ENCODE measurements at regions not wholly inside any gene's neighbourhood (a gene's known extent, or its start where the extent isn't known, plus 50 kb on each side); places are given as distances from the start of the nearest gene placed in this dataset.

DNA sequence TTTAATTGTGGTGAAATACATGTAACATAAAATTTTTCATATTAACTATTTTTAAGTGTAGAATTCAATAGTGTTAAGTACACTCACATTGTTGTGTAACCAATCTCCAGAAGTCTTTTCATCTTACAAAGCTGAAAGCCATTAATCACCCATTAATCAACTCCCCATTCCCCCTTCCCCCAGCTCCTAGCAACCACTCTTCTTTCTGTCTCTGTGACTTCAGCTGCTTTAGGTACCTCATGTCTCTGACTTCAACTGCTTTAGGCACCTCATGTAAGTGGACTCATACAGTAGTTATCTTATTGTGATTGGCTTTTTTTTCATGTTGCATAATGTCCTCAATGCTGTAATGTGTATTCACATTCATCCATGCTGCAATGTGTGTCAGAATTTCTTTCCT lies 150.8 kb upstream of the NTM start:
- H3K4me1 ChIP-seq = no peaks in the 10 kb centered on the region
- TF ChIP-seq POLR2A (IDR thresholded peaks at IDR 0.05) (no peak), EP300 (IDR thresholded peaks at IDR 0.05) (no peak)
- TF ChIP-seq, protein P1, sequence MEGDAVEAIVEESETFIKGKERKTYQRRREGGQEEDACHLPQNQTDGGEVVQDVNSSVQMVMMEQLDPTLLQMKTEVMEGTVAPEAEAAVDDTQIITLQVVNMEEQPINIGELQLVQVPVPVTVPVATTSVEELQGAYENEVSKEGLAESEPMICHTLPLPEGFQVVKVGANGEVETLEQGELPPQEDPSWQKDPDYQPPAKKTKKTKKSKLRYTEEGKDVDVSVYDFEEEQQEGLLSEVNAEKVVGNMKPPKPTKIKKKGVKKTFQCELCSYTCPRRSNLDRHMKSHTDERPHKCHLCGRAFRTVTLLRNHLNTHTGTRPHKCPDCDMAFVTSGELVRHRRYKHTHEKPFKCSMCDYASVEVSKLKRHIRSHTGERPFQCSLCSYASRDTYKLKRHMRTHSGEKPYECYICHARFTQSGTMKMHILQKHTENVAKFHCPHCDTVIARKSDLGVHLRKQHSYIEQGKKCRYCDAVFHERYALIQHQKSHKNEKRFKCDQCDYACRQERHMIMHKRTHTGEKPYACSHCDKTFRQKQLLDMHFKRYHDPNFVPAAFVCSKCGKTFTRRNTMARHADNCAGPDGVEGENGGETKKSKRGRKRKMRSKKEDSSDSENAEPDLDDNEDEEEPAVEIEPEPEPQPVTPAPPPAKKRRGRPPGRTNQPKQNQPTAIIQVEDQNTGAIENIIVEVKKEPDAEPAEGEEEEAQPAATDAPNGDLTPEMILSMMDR (IDR thresholded peaks at IDR 0.05) = no peak
- H3K4me3 ChIP-seq = no peak overlapping the region

DNA sequence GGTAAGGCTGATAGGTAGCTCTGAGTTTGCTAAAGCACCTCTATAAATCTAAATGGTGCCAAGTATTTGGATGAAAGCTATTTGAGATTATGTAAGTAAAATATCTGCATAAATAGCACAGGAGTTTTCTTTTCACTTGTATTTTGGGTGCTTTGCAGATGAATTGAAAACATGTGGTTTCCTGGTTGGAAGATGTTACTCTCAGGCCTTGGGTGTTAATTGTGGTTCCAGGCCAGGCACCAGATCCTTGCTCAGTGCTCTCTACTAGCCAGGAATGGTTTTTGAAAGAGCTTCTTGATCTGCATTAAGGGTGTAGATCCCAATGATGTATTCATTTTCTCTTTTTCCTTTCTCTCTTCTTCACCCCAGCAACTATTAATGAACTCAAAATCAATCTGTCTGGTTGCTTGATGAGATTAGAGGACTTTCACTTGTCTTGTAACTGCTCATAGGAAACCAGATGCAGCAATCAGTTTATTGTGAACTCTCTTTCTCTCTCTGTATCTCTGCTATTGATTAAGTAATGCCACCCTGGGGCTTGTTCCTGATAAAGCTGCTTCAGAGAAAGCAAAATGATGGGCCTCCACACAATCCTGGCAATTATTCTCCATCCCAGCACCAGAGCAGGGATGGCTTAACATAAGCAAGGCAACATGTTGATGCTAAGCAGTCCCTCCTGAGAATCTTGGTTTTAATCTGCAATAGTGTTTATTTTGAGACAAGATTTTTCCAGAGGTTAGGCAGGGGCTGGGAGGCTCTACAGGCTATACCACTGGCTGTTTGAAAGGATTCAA lies 147.0 kb upstream of the NTM start:
- H3K27me3 ChIP-seq = no peaks in the 10 kb centered on the region
- H3K9me3 ChIP-seq = peaks cover 0 to 7% (median 0%) of the 10 kb centered on the region in 4 donors
- TF ChIP-seq POLR2A (IDR thresholded peaks at IDR 0.05) = no peak
- TF ChIP-seq, protein P1 (IDR thresholded peaks at IDR 0.05) = no peak
- no peak for TF ChIP-seq EP300 (IDR thresholded peaks at IDR 0.05)
- no peak for DNase-seq (ENCODE audit: low spot score in 2 of 2)
- no peak overlapping the region for H3K27ac ChIP-seq
- H3K4me1 ChIP-seq = no peaks in the 10 kb centered on the region
- no peaks in the 10 kb centered on the region for H3K36me3 ChIP-seq
- H3K4me3 ChIP-seq = no peak overlapping the region

More for the DNA sequence above, 150.8 kb upstream of the NTM start:
- Histone ChIP-seq H3K27me3 (no peaks in the 10 kb centered on the region), H3K36me3 (no peaks in the 10 kb centered on the region), H3K27ac (no peak overlapping the region), H3K9me3 (peaks cover 0 to 1% (median 0%) of the 10 kb centered on the region in 4 donors)
- no peak for DNase-seq (ENCODE audit: low spot score in 2 of 2)

DNA sequence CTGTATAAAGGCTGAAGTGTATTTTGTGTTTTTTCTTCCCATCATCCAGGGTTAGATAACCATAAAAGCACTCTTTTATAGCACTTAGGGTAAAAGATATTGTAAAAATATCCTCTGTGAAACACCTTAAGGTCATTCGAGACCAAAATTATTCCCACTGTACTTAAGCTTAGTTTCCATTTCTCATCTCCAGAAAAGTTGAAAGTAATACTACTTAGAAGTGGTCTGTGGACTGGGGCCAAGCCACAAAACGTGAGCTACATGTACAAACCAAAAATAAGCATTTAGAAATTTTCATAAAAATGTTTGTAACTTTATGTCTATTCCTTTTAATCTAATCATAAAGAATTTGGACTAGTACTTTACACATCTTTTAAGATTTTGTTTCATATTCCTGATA lies 142.0 kb upstream of the NTM start:
- WGBS, 2 donors = 42 to 44% methylated on average over 2 of the region's 2 CpGs
- H3K27me3 ChIP-seq = no peaks in the 10 kb centered on the region
- TF ChIP-seq, protein P1 (IDR thresholded peaks at IDR 0.05) = no peak
- no peak for TF ChIP-seq EP300 (IDR thresholded peaks at IDR 0.05)
- no peak for TF ChIP-seq POLR2A (IDR thresholded peaks at IDR 0.05)
- no peaks in the 10 kb centered on the region for H3K4me1 ChIP-seq
- no peak overlapping the region for H3K4me3 ChIP-seq
- no peaks in the 10 kb centered on the region for H3K36me3 ChIP-seq
- no peak overlapping the region for H3K27ac ChIP-seq
- peaks cover 0 to 7% (median 0%) of the 10 kb centered on the region in 4 donors for H3K9me3 ChIP-seq
- no peak for DNase-seq (ENCODE audit: low spot score in 2 of 2)

DNA sequence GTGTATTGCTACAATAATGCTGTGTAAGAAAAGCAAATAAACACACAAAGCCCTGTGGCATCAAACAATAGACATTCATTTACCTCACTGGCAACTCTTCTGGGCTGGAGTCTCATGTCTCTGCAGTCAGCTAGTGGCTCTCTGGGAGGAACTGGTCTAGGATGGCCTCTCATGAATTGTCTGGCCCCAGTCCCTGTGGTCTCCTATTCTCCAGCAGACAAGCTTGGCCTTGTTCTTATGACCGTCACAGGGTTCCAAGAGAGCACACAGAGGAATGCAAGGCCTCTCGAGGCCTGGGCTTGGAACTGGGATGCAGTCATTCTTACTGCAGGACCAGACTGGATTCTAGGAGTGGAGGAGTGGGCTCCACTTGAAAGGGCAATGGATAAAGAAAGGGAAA lies 141.2 kb upstream of the NTM start:
- Histone ChIP-seq H3K4me3 (no peak overlapping the region), H3K27me3 (no peaks in the 10 kb centered on the region), H3K27ac (no peak overlapping the region), H3K4me1 (no peaks in the 10 kb centered on the region), H3K9me3 (peaks cover 0 to 7% (median 0%) of the 10 kb centered on the region in 4 donors), H3K36me3 (no peaks in the 10 kb centered on the region)
- TF ChIP-seq, protein P1 (IDR thresholded peaks at IDR 0.05) = no peak
- TF ChIP-seq POLR2A (IDR thresholded peaks at IDR 0.05) = no peak
- no peak for TF ChIP-seq EP300 (IDR thresholded peaks at IDR 0.05)
- no peak for DNase-seq (ENCODE audit: low spot score in 2 of 2)
- 38 to 58% methylated on average over 2 of the region's 2 CpGs for WGBS, 2 donors

DNA sequence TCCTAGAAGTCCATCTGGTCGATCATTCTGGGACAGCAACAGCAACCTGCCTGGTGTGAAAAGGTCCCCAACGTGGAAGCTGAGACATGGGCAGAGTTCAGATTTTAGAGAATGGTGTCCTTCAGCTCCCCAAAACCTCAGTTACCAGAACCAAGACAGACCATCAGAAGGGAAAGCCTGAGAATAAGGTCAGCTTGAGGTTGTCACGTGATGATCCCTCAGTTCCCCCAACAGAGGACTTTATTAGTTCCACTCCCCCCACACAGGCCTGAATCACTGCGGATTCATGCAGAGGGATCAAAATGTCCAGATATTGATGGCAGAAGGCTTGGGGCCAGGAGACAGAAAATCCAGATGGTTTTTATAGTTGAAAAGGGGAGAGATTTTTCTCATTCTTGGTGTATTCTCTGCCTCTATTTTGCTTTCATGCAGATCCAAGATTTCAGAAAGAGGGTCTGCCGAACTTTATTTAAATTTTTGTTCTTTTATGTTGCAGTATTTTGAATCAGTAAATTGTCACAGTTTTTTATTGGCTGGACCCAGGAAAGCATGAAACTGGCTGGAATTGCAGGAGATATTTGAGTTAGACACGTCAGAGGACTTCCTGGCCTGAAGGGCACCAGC lies 139.0 kb upstream of the NTM start:
- no peak for DNase-seq (ENCODE audit: low spot score in 2 of 2)
- no peak overlapping the region for H3K27ac ChIP-seq
- no peak for TF ChIP-seq POLR2A (IDR thresholded peaks at IDR 0.05)
- TF ChIP-seq, protein P1 (IDR thresholded peaks at IDR 0.05) = no peak
- TF ChIP-seq EP300 (IDR thresholded peaks at IDR 0.05) = no peak
- no peaks in the 10 kb centered on the region for H3K4me1 ChIP-seq
- no peaks in the 10 kb centered on the region for H3K27me3 ChIP-seq
- WGBS, 2 donors = 50 to 70% methylated on average over 6 of the region's 6 CpGs
- H3K36me3 ChIP-seq = no peaks in the 10 kb centered on the region
- no peaks in the 10 kb centered on the region for H3K9me3 ChIP-seq
- H3K4me3 ChIP-seq = no peak overlapping the region
